NT2/D1 (cell line): ENCODE measurements at regions not wholly inside any gene's neighbourhood (a gene's known extent, or its start where the extent isn't known, plus 50 kb on each side); places are given as distances from the start of the nearest gene placed in this dataset.

Experiments
- DNase-seq: peaks from one replicate; pipeline ENCODE4 v3.0.0-alpha.2; 2011; ENCODE audit warnings: low read depth, low spot score
- H3K27me3 ChIP-seq: 2 replicates; pipeline ENCODE4 v1.6.0; 2011; ENCODE audit warnings: mild to moderate bottlenecking; ENCODE audit not compliant: insufficient read length, insufficient read depth
- H3K36me3 ChIP-seq: 2 replicates; pipeline ENCODE4 v1.6.1; 2011; ENCODE audit warnings: mild to moderate bottlenecking, low read length, mixed read lengths; ENCODE audit not compliant: insufficient read depth, insufficient read length
- H3K4me1 ChIP-seq: 2 replicates; pipeline ENCODE4 v1.5.1; 2011; ENCODE audit not compliant: insufficient read depth, insufficient read length
- H3K4me3 ChIP-seq: 2 replicates; pipeline ENCODE4 v1.5.1; 2011; ENCODE audit warnings: low read depth; ENCODE audit not compliant: insufficient read length
- H3K9ac ChIP-seq: 2 replicates; pipeline ENCODE4 v1.6.0; 2011; ENCODE audit warnings: low read depth; ENCODE audit not compliant: insufficient read length
- H3K9me3 ChIP-seq: 2 replicates; pipeline ENCODE4 v1.5.1; 2011; ENCODE audit warnings: mild to moderate bottlenecking, low read length; ENCODE audit not compliant: insufficient read depth
- SUZ12 ChIP-seq: IDR thresholded peaks from 2 replicates; pipeline ENCODE4 v1.6.1; 2011; ENCODE audit not compliant: insufficient read length, insufficient read depth; ENCODE audit errors: extremely low read depth
- YY1 ChIP-seq: IDR thresholded peaks from 2 replicates; pipeline ENCODE4 v1.6.1; 2011; ENCODE audit not compliant: insufficient read length, insufficient read depth
- ZNF274 ChIP-seq: IDR thresholded peaks from 2 replicates; pipeline ENCODE4 v1.6.1; 2011; ENCODE audit warnings: mild to moderate bottlenecking, low read depth, low read length

DNA sequence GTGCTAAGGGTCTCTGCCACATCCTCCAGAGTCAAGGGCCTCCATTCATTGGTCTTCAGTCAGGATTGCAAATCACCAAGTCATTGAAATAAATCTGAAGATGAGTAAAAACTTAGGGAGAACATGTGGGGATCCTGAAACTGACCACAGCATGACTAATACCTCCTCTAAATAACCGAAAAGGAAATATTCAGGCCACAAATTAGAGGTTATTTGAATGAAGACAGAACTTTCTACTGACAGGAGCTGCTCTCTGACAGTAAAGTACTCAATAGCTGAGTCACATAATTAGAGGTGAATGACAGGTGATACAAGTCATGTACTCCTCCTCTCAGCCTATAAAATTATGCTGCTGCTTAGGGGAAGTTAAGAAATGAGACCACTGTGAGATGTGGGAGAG lies 240.2 kb upstream of the F9 start:
- DNase-seq: no peak
- no peaks in the 10 kb centered on the region for H3K27me3 ChIP-seq
- H3K9ac ChIP-seq: no peak overlapping the region
- TF ChIP-seq YY1 (no peak), SUZ12 (no peak), ZNF274 (no peak)
- H3K4me1 ChIP-seq: no peaks in the 10 kb centered on the region
- H3K4me3 ChIP-seq: no peak overlapping the region
- no peaks in the 10 kb centered on the region for H3K36me3 ChIP-seq
- H3K9me3 ChIP-seq: no peaks in the 10 kb centered on the region

GRCh38 chrX:139287155-139287924 lies 243.2 kb upstream of the F9 start:
- DNase-seq: no peak
- no peak overlapping the region for H3K4me3 ChIP-seq

DNA sequence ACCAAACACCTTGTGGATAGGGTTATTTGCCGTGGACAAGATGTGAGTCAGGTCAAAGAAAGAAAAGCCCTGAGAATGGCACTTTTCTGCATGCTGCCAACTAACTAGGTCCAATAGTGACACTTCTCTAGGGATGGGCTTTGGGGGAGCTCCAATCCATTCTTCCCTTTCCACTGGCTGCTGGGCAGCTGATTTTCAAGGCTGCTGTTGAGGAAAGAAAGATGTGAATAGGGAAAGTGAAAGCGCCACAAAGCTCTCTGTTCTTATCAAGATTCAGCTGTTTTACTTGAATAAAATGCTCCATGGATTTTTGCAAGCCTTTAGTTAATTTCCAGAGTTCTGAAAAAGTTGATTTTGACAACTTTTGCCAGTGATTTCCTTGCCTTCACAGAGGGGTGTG lies 244.2 kb upstream of the F9 start:
- Histone ChIP-seq H3K36me3 (no peaks in the 10 kb centered on the region), H3K9me3 (no peaks in the 10 kb centered on the region), H3K9ac (no peak overlapping the region), H3K27me3 (no peaks in the 10 kb centered on the region), H3K4me1 (no peaks in the 10 kb centered on the region), H3K4me3 (no peak overlapping the region)
- no peak for TF ChIP-seq SUZ12
- no peak for TF ChIP-seq YY1
- no peak for TF ChIP-seq ZNF274
- DNase-seq: no peak

More at GRCh38 chrX:139287155-139287924, 243.2 kb upstream of the F9 start:
- Histone ChIP-seq H3K9me3 (no peaks in the 10 kb centered on the region), H3K36me3 (no peaks in the 10 kb centered on the region), H3K4me1 (no peaks in the 10 kb centered on the region), H3K9ac (no peak overlapping the region), H3K27me3 (no peaks in the 10 kb centered on the region)
- TF ChIP-seq ZNF274 (no peak), SUZ12 (no peak), YY1 (no peak)

- H3K27me3 ChIP-seq: no peaks in the 10 kb centered on the region
- no peak for DNase-seq
- no peaks in the 10 kb centered on the region for H3K4me1 ChIP-seq
- H3K9me3 ChIP-seq: no peaks in the 10 kb centered on the region
- no peak overlapping the region for H3K4me3 ChIP-seq
- H3K9ac ChIP-seq: no peak overlapping the region
- no peaks in the 10 kb centered on the region for H3K36me3 ChIP-seq
- TF ChIP-seq ZNF274 (no peak), YY1 (no peak), SUZ12 (no peak)
These were observed 262.7 kb upstream of the F9 start for GRCh38 chrX:139267851-139268250.

- Histone ChIP-seq H3K27me3 (no peaks in the 10 kb centered on the region), H3K9me3 (no peaks in the 10 kb centered on the region), H3K9ac (no peak overlapping the region), H3K36me3 (no peaks in the 10 kb centered on the region), H3K4me1 (no peaks in the 10 kb centered on the region), H3K4me3 (no peak overlapping the region)
- no peak for TF ChIP-seq YY1
- TF ChIP-seq SUZ12: no peak
- TF ChIP-seq ZNF274: no peak
- DNase-seq: no peak
These were observed 284.2 kb upstream of the F9 start for GRCh38 chrX:139246295-139246694.

GRCh38 chrX:139237141-139237540 lies 293.4 kb upstream of the F9 start:
- no peaks in the 10 kb centered on the region for H3K36me3 ChIP-seq
- no peak overlapping the region for H3K9ac ChIP-seq
- H3K27me3 ChIP-seq: no peaks in the 10 kb centered on the region
- DNase-seq: no peak
- H3K4me1 ChIP-seq: no peaks in the 10 kb centered on the region
- no peak overlapping the region for H3K4me3 ChIP-seq
- TF ChIP-seq SUZ12: no peak
- TF ChIP-seq ZNF274: no peak
- no peak for TF ChIP-seq YY1
- no peaks in the 10 kb centered on the region for H3K9me3 ChIP-seq

- TF ChIP-seq ZNF274 (no peak), SUZ12 (no peak), YY1 (no peak)
- Histone ChIP-seq H3K27me3 (no peaks in the 10 kb centered on the region), H3K9ac (no peak overlapping the region), H3K4me1 (no peaks in the 10 kb centered on the region), H3K9me3 (no peaks in the 10 kb centered on the region), H3K36me3 (no peaks in the 10 kb centered on the region), H3K4me3 (no peak overlapping the region)
- no peak for DNase-seq
These were observed 295.6 kb upstream of the F9 start for GRCh38 chrX:139234898-139235297.
